ENCODE measurements at regions not wholly inside any gene's neighbourhood (a gene's known extent, or its start where the extent isn't known, plus 50 kb on each side); places are given as distances from the start of the nearest gene placed in this dataset.

- no TSS peak for BruUV-seq (replicated peaks)
- H3K4me3 ChIP-seq (ENCODE audit: low read depth, low read length, poor library complexity, severe bottlenecking) = no peak overlapping the region
- no peaks in the 10 kb centered on the region for H3K4me1 ChIP-seq (ENCODE audit: insufficient read depth, low read length, poor library complexity, severe bottlenecking)
- no peak for DNase-seq (ENCODE audit: low spot score)
- ChIA-PET POLR2A (ENCODE audit: low non-redundant PET) (no interaction called here), CTCF (no interaction called here)
- intact Hi-C loops (cut with micrococcal nuclease; ENCODE audit: unreplicated experiment) = no loop called here
- no peaks in the 10 kb centered on the region for H3K36me3 ChIP-seq (ENCODE audit: insufficient read depth, low read length, poor library complexity, severe bottlenecking)
- H3K27me3 ChIP-seq (replicated peaks; ENCODE audit: insufficient read depth, low read depth, low read length, poor library complexity) = no peaks in the 10 kb centered on the region
- TF ChIP-seq, protein P1, sequence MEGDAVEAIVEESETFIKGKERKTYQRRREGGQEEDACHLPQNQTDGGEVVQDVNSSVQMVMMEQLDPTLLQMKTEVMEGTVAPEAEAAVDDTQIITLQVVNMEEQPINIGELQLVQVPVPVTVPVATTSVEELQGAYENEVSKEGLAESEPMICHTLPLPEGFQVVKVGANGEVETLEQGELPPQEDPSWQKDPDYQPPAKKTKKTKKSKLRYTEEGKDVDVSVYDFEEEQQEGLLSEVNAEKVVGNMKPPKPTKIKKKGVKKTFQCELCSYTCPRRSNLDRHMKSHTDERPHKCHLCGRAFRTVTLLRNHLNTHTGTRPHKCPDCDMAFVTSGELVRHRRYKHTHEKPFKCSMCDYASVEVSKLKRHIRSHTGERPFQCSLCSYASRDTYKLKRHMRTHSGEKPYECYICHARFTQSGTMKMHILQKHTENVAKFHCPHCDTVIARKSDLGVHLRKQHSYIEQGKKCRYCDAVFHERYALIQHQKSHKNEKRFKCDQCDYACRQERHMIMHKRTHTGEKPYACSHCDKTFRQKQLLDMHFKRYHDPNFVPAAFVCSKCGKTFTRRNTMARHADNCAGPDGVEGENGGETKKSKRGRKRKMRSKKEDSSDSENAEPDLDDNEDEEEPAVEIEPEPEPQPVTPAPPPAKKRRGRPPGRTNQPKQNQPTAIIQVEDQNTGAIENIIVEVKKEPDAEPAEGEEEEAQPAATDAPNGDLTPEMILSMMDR (conservative IDR thresholded peaks at IDR 0.05; ENCODE audit: low read depth, low read length) = no peak
- TF ChIP-seq EZH2 (IDR thresholded peaks at IDR 0.05; ENCODE audit: borderline replicate concordance, low read depth, low read length, poor library complexity, severe bottlenecking) = no peak
- H3K27ac ChIP-seq (ENCODE audit: low read depth, low read length, poor library complexity, severe bottlenecking) = no peak overlapping the region
- peaks cover 32% of the 10 kb centered on the region for H3K9me3 ChIP-seq (ENCODE audit: low read depth, low read length, poor library complexity, severe bottlenecking)
Observed at GRCh38 chr2:82697231-82697630, 1761.8 kb downstream of the SUCLG1 start.

GRCh38 chr2:82694431-82694830 is 1764.6 kb downstream of the SUCLG1 start:
- POLR2A ChIA-PET (ENCODE audit: low non-redundant PET) = no interaction called here
- intact Hi-C loops (cut with micrococcal nuclease; ENCODE audit: unreplicated experiment) = no loop called here
- no peak for DNase-seq (ENCODE audit: low spot score)
- no TSS peak for BruUV-seq (replicated peaks)
- Histone ChIP-seq H3K9me3 (ENCODE audit: low read depth, low read length, poor library complexity, severe bottlenecking) (peaks cover 34% of the 10 kb centered on the region), H3K27ac (ENCODE audit: low read depth, low read length, poor library complexity, severe bottlenecking) (no peak overlapping the region), H3K4me3 (ENCODE audit: low read depth, low read length, poor library complexity, severe bottlenecking) (no peak overlapping the region), H3K36me3 (ENCODE audit: insufficient read depth, low read length, poor library complexity, severe bottlenecking) (no peaks in the 10 kb centered on the region), H3K27me3 (replicated peaks; ENCODE audit: insufficient read depth, low read depth, low read length, poor library complexity) (no peaks in the 10 kb centered on the region), H3K4me1 (ENCODE audit: insufficient read depth, low read length, poor library complexity, severe bottlenecking) (no peaks in the 10 kb centered on the region)
- CTCF ChIA-PET = no interaction called here
- TF ChIP-seq EZH2 (IDR thresholded peaks at IDR 0.05; ENCODE audit: borderline replicate concordance, low read depth, low read length, poor library complexity, severe bottlenecking) = no peak
- TF ChIP-seq, protein P1 (conservative IDR thresholded peaks at IDR 0.05; ENCODE audit: low read depth, low read length) = no peak

GRCh38 chr2:82690757-82691411 is 1768.2 kb downstream of the SUCLG1 start:
- intact Hi-C loops (cut with micrococcal nuclease; ENCODE audit: unreplicated experiment) = no loop called here
- POLR2A ChIA-PET (ENCODE audit: low non-redundant PET) = no interaction called here

More at GRCh38 chr2:82690757-82691411, 1768.2 kb downstream of the SUCLG1 start:
- H3K27ac ChIP-seq (ENCODE audit: low read depth, low read length, poor library complexity, severe bottlenecking) = no peak overlapping the region
- H3K4me1 ChIP-seq (ENCODE audit: insufficient read depth, low read length, poor library complexity, severe bottlenecking) = no peaks in the 10 kb centered on the region
- CTCF ChIA-PET = no interaction called here
- H3K9me3 ChIP-seq (ENCODE audit: low read depth, low read length, poor library complexity, severe bottlenecking) = peaks cover 33% of the 10 kb centered on the region
- no peak for DNase-seq (ENCODE audit: low spot score)
- H3K4me3 ChIP-seq (ENCODE audit: low read depth, low read length, poor library complexity, severe bottlenecking) = no peak overlapping the region
- no TSS peak for BruUV-seq (replicated peaks)
- no peaks in the 10 kb centered on the region for H3K36me3 ChIP-seq (ENCODE audit: insufficient read depth, low read length, poor library complexity, severe bottlenecking)
- no peaks in the 10 kb centered on the region for H3K27me3 ChIP-seq (replicated peaks; ENCODE audit: insufficient read depth, low read depth, low read length, poor library complexity)
- no peak for TF ChIP-seq EZH2 (IDR thresholded peaks at IDR 0.05; ENCODE audit: borderline replicate concordance, low read depth, low read length, poor library complexity, severe bottlenecking)
- TF ChIP-seq, protein P1 (conservative IDR thresholded peaks at IDR 0.05; ENCODE audit: low read depth, low read length) = no peak

All from A673 (cell line).